Tongue (tissue), 1 donor: ENCODE measurements at regions not wholly inside any gene's neighbourhood (a gene's known extent, or its start where the extent isn't known, plus 50 kb on each side); places are given as distances from the start of the nearest gene placed in this dataset.

Experiments used
- DNase-seq: peaks from one replicate; pipeline ENCODE4 v3.0.0-alpha.2; 2015

DNA sequence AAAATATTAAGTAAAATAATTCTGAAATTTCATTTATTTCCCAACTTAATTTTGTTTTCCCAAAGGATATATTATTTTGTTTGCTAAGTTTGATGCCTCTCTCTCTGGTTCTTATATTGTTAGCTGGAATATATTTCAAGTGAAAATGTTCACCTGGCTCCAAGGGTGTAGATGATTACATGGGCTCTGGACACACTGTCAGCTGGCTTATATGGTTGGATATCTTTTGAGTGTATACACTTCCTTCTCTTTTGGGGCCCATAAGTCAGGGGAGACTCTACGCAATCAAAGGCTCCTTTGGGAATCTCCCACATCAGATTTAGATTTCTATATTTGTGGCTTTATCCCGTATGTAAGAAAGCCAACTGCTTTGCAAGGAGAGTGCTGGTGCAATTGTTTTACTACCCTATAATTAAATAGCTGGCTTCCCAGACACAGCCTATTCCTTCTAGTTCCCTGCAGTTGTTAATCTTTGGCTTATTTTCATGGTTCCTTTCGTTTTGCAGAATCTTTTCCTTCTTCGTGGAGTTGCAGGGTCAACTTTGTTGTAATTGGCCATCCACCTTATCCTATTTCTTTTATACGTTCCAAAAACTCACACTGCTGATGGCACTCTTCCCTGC, 225.7 kb downstream of the DPH6 start:
- DNase-seq, result no peak

DNA sequence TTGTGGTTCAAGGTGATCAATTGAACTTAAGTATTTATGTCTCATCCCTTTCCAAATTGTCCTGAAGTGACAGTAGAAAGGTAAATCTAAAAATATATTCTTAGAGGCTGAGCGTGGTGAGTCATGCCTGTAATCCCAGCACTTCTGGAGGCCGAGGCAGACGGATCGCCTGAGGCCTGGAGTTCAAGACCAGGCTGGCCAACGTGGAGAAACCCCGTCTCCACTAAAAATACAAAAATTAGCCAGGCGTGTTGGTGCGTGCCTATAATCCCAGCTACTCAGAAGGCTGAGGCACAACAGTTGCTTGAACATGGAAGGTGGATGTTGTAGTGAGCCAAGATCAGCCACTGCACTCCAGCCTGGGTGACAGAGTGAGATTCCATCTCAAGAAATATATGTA, 226.6 kb downstream of the DPH6 start:
- no peak for DNase-seq

DNA sequence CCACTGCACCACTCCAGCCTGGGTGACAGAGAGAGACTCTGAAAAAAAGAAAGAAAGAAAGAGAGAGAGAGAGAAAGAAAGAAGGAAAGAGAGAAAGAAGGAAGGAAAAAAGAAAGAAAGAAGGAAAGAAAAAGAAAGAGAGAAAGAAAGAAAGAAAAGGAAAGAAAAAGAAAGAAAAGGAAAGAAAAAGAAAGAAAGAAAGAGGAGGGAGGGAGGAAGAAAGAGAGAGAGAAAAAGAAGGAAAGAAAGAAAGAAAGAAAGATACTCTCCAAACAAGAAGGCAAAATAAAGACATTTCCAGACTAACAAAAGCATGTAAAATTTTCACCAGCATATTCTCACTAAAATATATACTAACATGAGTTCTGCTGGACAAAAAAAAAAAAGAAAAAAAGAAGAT, 228.7 kb downstream of the DPH6 start:
- no peak for DNase-seq

DNA sequence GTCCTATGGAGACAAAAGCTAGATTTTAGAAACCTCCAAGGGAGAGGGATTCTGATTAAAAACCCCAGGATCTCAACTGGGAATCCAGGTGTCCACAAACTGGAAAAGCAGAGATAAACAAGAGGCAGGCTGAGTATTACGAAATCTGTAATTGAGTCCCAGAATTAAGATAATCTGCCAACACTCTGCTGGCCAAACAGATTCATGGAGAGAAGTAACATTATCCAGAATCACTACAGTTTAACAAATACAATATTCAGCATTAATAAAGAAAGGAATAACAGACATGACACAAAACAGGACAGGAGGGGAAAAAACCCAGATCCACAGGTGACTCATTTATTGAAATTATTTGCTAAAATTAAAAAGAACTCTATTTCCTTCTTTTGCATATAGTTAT, 227.2 kb upstream of the NANOGP8 start:
- peak; percentile 64 for DNase-seq

DNA sequence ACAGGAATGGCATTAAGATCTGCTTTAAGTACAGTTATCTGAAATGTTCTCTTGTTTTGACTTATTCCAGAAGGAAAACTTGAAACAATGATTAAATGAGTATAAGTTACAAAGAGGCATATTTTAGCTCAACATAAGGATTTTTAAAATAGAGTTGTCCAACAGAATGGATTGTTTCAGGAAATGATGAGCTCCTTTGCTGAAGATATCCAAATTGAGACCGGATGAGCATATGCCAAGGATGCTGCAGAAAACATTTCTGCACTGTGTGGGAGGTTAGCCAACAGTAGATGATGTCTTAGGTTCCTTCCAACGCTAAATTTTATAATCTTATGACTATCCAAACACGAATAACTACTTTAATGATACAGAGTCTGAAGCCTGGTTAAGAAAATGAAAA, 226.5 kb upstream of the NANOGP8 start:
- DNase-seq, result peak; percentile 53

DNA sequence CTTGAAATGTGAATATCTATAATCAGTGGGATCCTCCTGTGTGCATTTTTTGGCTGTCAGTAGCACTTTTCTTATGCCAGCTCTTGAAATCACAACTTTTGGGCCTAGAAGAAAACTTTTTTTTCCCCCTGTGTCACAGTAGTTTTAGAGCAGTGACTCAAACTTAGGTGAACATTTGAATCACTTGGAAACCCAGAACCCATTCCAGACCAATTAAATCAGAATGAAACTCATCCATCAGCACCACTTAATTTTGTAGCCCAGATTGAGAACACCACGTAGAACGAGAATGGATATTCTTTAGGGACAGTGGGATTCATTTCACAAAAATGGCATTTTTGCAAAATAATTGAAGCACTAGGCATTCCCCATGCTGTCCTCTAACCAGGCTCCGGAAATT, 224.8 kb upstream of the NANOGP8 start:
- DNase-seq, result no peak

DNA sequence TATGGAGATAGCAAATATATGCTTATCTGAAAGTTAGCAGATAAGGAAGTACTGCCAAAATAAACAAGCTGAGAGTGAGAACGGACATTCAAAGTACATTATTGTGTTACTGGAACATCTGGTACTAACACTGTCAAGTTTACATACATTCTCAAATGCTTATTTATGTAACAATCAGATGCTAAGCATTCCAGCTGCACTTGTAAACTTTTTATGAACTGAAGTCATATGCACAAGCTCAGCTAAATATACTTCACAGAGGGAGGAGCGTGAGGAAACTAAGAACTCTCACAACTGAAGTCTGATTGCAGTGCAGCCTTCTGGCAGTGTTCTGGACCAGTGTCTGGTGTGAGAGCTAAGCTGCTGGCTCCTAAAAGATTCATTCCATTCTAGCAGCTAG, 223.7 kb upstream of the NANOGP8 start:
- DNase-seq, result peak; percentile 89

DNA sequence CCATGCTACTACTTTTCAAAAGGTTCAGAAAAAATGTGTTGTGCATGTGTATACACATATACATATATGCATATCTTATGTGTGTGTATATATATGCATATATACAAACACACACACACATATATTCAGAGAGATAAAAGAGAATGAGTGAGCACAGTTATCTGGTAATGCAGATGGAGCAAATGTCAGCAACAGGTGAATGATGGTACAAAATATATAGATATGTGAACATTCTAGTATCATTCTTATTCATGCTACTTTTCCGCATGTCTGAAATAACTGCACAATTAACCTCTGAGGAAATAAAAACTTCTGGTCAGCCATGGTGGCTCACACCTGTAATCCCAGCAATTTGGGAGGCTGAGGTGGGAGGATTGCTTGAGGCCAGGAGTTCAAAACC, 222.6 kb upstream of the NANOGP8 start:
- DNase-seq, result no peak

DNA sequence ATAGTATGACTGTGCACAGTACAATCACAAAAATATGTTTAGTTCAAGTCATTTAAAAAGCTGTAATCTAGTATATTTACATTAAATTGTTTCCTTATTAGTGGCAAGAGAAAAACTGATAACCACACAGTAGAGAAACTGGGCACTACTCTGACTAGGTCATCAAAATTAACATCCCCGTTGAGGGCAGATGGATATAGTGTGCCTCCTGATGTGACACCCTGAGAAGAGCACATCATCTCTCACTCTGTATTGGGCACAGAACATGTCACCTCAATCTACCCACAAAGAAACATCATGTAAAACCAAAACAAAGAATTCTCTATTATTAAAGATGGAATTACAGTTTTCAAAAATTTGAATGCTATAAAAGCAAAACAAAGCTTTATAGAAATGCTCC, 221.9 kb upstream of the NANOGP8 start:
- DNase-seq, result no peak

DNA sequence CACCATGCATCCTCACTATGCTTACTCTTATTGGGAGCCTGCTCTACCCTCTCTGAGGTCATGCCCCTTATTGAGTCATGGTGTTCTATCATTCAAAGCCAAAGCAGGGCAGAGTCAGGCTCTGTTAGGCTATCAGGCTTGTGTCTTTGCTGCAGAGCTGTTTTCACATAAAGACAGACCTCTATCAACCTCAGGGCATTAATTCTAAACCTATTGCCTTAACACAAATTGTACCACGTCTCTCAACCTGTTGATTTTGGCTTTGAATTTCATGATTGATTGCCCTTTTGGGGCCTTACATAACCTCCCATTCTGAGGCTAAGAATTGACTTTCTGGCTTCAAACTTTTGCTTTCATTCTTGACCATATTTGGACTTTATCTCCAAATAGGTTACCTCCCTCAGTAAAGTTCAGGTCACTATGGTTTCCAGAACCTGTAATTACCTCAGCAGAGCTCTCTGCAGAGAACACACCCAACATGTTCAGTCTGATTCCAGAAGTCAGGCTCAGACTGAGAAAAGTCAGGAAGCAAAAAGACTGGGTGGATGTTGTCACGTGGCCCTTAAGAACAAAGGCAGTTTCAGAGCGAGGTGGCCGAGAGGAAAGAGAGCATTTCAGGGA, 221.4 kb upstream of the NANOGP8 start:
- peak; percentile 50 for DNase-seq

DNA sequence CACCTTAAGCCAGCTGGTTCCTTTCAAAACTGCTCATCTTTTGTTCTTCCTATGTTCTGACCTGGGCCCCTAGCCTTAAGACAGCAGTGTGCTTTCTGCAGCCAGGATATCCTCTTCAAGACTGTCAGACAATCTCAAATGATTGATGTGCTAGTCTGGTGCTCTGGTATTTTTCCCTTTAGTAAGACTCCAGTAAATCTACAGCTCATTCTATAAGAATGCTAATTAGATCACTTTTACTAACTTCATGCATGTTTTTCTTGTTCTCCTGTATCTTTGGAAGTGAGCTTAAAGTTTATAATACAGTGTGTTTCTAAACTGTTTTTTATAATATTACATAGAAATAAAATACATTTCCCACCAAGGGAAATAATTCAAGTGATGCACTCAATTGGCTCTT, 220.9 kb upstream of the NANOGP8 start:
- peak; percentile 77 for DNase-seq

DNA sequence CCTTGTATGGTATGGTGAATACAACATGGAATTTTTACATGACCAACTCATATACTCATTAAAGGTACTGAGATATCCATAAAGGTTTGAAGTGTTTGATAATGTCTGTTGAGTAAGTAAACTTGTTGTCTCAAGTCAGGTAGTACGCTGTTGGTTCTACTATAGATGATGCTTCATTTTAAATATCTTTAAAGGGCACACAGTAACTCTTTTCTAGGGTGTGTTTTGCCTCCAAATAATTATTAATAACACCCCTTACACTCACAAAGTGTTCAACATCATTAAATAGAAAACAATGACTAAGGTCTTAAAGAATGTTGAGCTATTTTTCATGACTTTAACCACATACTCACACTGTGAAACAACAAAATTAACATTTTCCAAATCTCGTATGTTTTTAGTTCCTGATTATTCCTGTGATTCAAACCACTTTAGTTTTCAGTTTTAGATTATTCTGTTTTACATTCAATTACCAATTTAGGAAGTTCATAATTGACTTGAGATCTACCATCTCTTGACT, 220.0 kb upstream of the NANOGP8 start:
- DNase-seq, result no peak

DNA sequence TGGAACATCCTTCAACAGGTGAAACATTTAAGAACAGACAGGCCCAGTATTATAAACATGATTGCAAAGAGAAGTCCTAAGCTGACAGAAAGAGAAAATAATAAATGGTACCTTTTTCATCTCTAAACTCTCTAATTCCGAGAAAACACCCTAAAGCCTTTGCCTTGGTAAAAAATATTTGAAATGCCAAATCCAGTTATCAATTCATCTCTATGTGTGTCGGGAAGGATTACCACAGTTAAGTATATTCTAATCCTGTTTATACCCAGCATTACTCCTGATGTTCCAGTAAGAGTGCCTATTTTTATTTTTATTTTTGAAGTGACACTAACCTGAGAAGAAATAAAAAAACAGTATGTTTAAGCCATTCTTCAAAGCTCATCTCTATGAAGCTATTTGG, 219.3 kb upstream of the NANOGP8 start:
- DNase-seq, result no peak

DNA sequence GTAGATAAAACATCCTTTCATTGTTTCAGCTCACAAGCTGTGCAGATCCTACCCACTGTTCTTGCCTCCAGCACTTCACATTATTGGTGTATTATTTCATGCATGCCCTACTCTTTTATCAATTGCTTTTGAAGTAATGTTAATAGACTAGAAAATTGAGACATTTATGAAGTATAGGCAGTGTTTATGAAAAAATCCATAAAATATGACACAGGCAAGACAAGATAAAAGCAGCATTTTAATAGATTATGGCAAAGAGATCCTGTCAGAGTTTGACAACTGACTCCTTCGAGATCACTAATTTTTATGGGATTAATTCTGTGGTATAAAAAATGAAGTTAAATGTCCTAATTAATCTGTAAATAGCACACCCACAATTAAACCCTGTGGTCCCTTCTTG, 217.2 kb upstream of the NANOGP8 start:
- DNase-seq, result no peak

DNA sequence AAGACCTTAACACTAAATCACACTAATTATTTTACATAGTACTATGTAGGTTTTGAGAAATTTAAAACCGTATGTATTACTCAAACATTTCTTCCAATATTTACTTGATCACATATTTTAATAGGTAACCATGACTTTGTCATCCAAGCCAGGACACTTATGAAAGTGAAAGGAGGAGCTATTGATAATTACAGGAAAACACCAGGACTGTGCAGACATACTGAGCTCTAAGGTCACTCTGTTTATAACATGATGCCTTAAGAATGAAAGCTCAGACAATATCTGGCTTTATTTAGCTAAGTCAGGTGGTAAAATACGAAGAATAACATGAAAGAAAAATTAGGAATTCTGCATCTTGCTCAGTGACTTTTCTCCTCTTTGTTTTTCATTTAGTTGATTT, 216.0 kb upstream of the NANOGP8 start:
- DNase-seq, result no peak

DNA sequence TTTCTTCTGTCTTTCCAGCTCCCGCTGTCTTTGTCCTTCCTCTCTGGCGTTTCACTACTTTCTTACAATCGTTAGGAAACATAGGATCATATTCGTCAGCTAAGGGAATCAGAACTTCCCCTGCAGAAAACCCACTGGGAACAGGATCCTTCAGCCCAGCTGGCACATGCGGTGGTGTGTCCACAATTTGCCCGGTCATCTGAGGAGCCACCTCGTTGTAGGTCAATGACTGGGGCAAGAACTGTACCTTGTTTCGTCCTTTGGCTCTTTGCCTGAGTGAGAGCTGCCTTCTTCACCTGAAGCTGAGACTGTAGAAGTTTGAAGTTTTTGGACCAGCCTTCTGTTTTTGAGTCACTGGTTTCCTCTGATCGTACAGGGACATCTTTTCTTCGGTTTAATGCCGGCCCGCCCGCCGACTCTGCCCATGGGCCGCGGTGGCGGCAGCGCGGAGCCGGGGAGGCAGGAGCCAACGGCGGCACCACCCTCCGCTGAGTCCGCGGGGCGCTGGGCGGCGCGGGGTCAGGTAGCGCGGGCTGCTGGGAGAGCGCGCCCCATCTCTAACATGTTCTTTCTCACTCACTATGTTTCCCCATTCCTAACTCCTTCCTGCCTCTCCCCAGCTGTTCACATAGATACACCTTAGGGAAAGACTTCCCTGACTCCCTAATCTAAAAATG, 214.1 kb upstream of the NANOGP8 start:
- DNase-seq, result no peak

DNA sequence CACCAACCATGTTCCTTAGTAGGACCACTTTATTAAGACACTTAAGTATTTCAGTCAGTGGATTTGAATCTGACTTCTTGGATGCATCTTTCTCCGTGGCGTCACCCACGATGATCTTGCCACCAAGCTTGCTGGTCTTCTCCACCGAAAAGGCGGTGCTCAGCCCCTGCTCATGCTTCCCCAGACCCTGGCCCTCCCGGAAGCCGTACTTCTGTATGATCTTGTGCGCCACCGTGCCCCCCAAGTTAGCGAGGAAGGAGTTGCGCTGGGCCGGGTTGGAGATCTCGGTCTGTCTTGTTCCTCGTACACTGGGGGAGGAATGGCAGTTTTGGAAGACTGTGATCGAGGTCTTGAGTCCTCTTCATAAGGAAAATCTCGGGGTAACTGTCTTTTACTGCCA, 213.4 kb upstream of the NANOGP8 start:
- no peak for DNase-seq

DNA sequence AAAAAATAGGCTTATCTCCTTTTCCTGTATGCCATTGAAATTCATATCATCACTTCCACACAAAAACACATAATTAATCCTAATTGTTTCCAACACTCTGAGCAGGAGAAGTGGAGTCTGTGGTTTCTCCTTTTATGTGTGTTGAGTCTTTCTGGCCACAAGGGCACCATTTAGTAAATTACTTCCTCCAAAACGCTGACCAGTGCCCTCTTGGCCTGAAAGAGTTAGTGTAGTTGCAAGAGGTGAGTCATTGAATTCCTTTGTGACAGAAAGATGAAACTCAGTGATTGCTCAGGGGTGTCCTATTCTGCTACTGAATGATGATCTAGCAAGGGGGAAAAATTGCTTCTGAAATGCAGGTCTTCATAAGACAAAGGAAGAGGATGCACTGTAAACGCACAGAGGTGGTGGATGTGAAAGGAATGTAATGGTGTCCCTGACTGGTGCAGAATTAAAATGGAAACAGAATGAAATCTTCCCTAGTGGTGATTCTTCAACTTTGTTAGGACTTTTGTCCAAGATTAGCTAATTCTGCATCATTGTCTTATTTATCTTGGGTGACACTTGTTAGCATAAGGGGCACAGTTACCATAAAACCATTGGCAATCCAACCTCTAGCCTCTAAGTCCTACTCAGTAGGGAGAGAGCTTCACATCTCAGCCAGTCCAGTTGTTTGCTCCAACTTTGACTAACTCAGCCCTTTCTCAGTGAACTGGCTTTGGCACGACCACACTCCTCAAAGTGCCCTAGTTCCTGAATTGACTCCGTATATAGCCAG, 208.4 kb upstream of the NANOGP8 start:
- DNase-seq, result no peak

DNA sequence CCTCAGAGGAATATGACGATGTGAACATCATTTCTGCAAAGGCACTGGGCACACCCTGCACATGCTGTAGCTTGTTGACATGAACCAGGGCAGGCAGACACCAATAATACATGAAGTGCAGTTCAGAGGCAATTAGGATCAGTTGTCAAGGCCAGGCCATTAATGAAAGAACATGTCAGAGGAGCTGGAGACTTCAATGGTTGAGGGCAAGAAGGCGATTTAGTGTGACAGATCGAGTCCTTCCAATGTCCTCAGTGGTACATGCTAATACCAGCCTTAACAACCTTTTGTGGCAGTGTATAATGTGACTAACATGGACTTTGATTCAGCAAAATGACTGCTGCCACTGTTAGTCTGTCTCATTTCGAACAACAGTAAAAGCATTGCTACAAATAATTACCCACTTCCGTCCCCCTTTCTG, 205.2 kb upstream of the NANOGP8 start:
- no peak for DNase-seq

DNA sequence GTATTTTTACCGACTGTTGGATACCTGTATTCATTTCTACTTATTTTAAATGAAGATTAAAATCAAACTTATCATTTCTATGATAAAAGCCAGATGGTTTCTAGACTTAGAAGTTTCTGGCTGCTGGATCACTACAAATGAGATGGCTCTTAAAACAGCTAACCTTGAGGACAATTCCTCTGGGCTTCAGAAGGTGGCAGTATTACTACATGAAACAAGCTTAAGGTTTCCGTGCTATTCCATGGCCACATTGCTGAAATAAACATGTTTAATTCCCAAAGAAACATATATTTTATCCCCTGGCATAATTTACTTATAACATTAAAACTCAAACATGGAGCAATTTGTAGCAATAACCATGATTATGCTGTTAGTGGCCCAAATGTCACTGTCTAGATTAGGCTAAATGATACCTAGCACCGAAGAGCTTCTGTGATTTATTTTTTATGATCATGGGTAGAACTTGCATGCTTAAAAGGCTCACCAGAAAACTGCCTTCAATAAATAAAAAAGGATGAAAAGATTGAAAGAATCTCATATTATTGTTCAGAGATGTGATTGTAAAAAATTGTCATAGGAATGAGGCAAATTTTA, 204.0 kb upstream of the NANOGP8 start:
- DNase-seq, result peak; percentile 79

DNA sequence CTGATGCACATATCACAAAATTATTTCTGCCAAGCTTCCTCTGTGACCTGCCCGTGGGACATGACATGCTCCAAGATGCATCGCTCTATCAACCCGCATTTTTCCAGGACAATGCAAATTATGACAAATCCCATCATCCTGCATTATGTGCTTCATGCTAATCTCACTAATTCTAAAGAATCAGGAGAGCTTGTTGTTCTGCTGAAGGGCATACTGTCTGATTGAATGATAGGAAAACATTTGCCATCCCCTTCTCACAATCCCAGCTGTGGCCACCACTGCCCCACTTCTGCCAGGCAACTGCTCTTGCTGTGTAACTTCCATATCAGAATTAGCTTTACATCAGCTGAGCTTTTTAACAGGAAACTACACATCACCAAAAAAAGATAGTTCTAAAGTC, 203.5 kb upstream of the NANOGP8 start:
- DNase-seq, result no peak

DNA sequence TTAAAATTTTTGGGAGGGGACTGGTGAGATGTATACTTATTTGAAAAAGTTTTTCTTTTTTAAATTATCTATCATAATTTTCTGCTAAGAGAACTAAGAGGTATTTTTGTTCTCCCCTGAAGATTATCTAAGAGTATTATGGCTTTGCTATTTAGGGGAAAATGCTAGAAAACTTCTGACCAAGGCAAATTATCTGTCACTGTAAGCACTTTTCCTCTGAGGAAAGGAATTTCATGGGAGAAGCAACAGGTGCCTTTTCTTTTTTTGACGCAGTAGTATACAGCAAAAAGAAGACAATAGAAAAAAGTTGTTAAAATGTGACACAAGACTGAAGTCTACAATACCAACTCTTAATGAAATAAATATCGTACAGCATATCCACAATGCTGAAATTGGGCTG, 201.6 kb upstream of the NANOGP8 start:
- no peak for DNase-seq
